Activated naive CD8-positive, alpha-beta T cell treated with anti-CD3 and anti-CD28 coated beads for 36 hours (primary cell): ENCODE measurements at regions not wholly inside any gene's neighbourhood (a gene's known extent, or its start where the extent isn't known, plus 50 kb on each side); places are given as distances from the start of the nearest gene placed in this dataset.
"Not testable (repeated sequence)": the region's sequence is repeated elsewhere in the genome, so short reads cannot be mapped to it uniquely, and the experiment has no call there.

Experiments used
- DNase-seq: peaks from one replicate; pipeline ENCODE4 v3.0.0; 2021
- H3K27ac Mint-ChIP-seq: one replicate; pipeline ENCODE4 v1.8.0; 2022; ENCODE audit warnings: mild to moderate bottlenecking, moderate library complexity, mixed read lengths
- H3K27me3 Mint-ChIP-seq: one replicate; pipeline ENCODE4 v1.8.0; 2022; ENCODE audit warnings: mild to moderate bottlenecking, mixed read lengths
- H3K36me3 Mint-ChIP-seq: one replicate; pipeline ENCODE4 v1.8.0; 2021; ENCODE audit warnings: mild to moderate bottlenecking, mixed read lengths
- H3K4me1 Mint-ChIP-seq: one replicate; pipeline ENCODE4 v1.8.0; 2021; ENCODE audit warnings: mixed read lengths
- H3K4me3 Mint-ChIP-seq: one replicate; pipeline ENCODE4 v1.8.0; 2022; ENCODE audit warnings: mild to moderate bottlenecking, moderate library complexity, mixed read lengths
- H3K9me3 Mint-ChIP-seq: one replicate; pipeline ENCODE4 v1.8.0; 2022; ENCODE audit warnings: mixed read lengths

DNA sequence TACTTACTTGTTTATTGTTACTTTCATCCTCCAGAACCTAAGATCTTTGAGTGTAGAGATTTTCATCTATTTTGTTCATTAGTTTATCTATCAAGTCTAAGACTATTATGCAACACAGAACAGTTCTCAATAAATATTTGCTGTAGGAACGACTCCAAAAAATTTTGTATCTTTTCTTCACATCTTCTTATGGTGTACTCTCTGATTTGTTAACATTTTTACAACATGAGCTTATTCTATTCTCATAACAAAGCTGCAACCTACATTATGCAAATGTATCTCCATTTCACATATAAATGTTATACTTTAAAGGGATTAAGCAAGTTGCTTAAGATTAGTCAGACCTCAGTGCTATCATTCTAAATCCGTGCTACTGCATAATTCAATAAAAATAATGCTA is 514.2 kb upstream of the ZP4 start:
- Mint-ChIP-seq H3K36me3 (no peaks in the 10 kb centered on the region), H3K27ac (no peak overlapping the region), H3K4me3 (no peak overlapping the region), H3K27me3 (no peaks in the 10 kb centered on the region), H3K4me1 (no peaks in the 10 kb centered on the region), H3K9me3 (no peaks in the 10 kb centered on the region)
- DNase-seq = no peak

DNA sequence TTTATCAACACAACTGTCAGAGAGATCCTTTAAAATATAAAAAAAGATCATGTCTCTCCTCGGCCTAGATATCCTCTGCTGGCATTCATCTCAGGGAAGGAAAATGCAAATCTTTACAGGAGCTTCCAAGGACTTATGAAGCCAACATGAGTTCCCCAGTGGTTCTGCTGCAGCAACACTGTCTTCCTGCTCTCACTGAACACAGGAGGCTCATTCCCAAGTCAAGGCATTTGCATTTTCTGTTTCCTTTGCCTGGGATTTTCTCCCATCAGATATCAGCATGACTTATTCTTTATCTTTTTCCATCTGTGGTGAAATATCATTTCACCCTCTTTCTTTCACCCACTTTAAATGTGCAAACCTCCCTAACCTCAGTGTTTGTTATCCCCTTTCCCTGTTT is 513.8 kb upstream of the ZP4 start:
- no peak overlapping the region for H3K27ac Mint-ChIP-seq
- H3K27me3 Mint-ChIP-seq = no peaks in the 10 kb centered on the region
- H3K4me1 Mint-ChIP-seq = no peaks in the 10 kb centered on the region
- no peak for DNase-seq
- H3K4me3 Mint-ChIP-seq = no peak overlapping the region
- no peaks in the 10 kb centered on the region for H3K9me3 Mint-ChIP-seq
- H3K36me3 Mint-ChIP-seq = no peaks in the 10 kb centered on the region

DNA sequence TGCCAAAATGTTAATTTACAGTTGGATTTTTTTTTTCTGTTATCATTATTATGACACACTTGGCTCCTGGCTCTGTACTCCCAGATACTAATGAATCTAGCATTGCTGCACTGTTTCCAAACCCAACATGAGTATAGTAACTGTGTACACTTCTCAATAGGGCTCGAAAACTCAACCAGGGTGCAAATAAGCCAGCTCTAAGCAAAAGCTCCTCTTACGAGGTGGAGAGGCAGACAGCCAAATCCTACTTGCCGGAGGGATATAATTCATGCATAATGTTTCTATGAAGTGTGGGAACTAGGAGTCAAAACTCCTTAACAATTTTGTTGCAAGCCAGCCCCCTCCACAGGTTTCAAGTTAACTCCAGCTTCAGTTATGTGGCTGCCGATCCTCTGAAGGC is 510.4 kb upstream of the ZP4 start:
- H3K9me3 Mint-ChIP-seq = peaks cover 1% of the 10 kb centered on the region
- H3K4me1 Mint-ChIP-seq = no peaks in the 10 kb centered on the region
- H3K27ac Mint-ChIP-seq = no peak overlapping the region
- H3K36me3 Mint-ChIP-seq = no peaks in the 10 kb centered on the region
- DNase-seq = no peak
- no peaks in the 10 kb centered on the region for H3K27me3 Mint-ChIP-seq
- H3K4me3 Mint-ChIP-seq = no peak overlapping the region

DNA sequence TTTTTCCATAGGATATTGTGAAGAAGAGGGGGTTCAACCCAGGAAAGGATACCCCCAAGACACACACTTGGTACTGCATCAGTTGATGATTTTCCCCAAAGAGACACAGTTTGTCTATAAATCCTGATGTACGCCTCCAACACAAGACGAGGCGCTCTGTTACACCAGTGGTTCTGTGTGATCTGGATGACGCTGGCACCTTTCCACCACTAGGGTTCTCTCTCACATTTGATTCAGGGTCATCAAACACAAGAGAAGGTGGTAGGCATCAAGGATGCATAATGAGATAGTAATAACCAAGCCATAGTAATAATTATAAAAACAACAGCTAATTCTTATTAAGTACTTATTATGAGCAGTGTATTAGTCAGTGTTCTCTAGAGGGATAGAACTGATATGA is 508.8 kb upstream of the ZP4 start:
- no peak for DNase-seq
- Mint-ChIP-seq H3K27me3 (no peaks in the 10 kb centered on the region), H3K36me3 (no peaks in the 10 kb centered on the region), H3K4me1 (no peaks in the 10 kb centered on the region), H3K4me3 (no peak overlapping the region), H3K9me3 (peaks cover 1% of the 10 kb centered on the region), H3K27ac (no peak overlapping the region)

DNA sequence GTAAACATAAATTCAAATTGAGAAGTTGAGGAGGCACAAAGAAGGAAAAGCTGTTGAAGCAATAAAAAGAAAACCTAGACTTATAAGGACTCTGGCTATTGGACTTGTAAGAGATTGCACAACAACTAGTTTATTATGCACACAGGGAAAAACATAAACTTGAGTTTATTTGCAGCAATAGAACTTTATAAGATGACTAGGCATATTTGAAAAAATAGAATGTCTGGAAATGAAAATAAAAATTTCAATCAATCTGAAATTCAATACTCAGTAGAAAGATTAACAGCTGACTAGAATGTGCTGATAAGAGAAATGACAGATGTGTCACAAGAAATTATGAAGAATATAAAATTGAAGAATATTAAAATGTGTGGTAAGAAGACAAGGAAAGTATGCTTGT is 505.4 kb upstream of the ZP4 start:
- Mint-ChIP-seq H3K27ac (no peak overlapping the region), H3K36me3 (no peaks in the 10 kb centered on the region), H3K9me3 (peaks cover 1% of the 10 kb centered on the region), H3K4me1 (no peaks in the 10 kb centered on the region), H3K4me3 (no peak overlapping the region), H3K27me3 (no peaks in the 10 kb centered on the region)
- DNase-seq = no peak

DNA sequence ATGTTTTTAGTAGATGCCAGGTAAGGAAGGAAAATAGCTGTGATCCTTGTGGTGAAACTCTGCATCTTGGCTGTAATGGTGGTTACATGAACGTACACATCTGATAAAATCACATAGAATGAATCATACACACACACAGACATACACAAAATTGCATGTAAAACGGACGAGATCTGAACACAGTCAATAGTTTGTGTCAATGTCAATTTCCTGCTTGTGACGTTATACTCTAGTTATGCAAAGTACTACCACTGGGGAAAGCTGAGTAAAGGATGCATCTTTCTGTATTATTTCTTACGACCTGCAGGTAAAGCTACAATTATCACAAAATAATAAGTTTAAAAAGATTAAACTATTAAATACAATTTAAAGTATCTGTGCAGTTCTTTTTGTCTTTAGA is 493.7 kb upstream of the ZP4 start:
- Mint-ChIP-seq H3K4me3 (no peak overlapping the region), H3K4me1 (no peaks in the 10 kb centered on the region), H3K27me3 (no peaks in the 10 kb centered on the region), H3K9me3 (no peaks in the 10 kb centered on the region), H3K27ac (no peak overlapping the region), H3K36me3 (no peaks in the 10 kb centered on the region)
- no peak for DNase-seq

GRCh38 chr1:238380167-238380566 is 489.4 kb upstream of the ZP4 start:
- Mint-ChIP-seq H3K4me3 (no peak overlapping the region), H3K4me1 (no peaks in the 10 kb centered on the region), H3K36me3 (no peaks in the 10 kb centered on the region), H3K27me3 (no peaks in the 10 kb centered on the region), H3K27ac (no peak overlapping the region), H3K9me3 (peaks cover 3% of the 10 kb centered on the region)
- DNase-seq = no peak

GRCh38 chr1:238379446-238379845 is 488.7 kb upstream of the ZP4 start:
- not testable (repeated sequence) for H3K36me3 Mint-ChIP-seq, DNase-seq, H3K27ac Mint-ChIP-seq, H3K4me3 Mint-ChIP-seq, H3K27me3 Mint-ChIP-seq, H3K4me1 Mint-ChIP-seq, H3K9me3 Mint-ChIP-seq

GRCh38 chr1:238377280-238377919 is 486.7 kb upstream of the ZP4 start:
- H3K4me3 Mint-ChIP-seq = no peak overlapping the region
- H3K9me3 Mint-ChIP-seq = peaks cover 3% of the 10 kb centered on the region
- no peaks in the 10 kb centered on the region for H3K4me1 Mint-ChIP-seq
- H3K27me3 Mint-ChIP-seq = no peaks in the 10 kb centered on the region
- no peak overlapping the region for H3K27ac Mint-ChIP-seq
- no peaks in the 10 kb centered on the region for H3K36me3 Mint-ChIP-seq
- no peak for DNase-seq

- no peaks in the 10 kb centered on the region for H3K4me1 Mint-ChIP-seq
- no peaks in the 10 kb centered on the region for H3K36me3 Mint-ChIP-seq
- H3K9me3 Mint-ChIP-seq = peaks cover 2% of the 10 kb centered on the region
- DNase-seq = no peak
- H3K4me3 Mint-ChIP-seq = no peak overlapping the region
- no peaks in the 10 kb centered on the region for H3K27me3 Mint-ChIP-seq
- no peak overlapping the region for H3K27ac Mint-ChIP-seq
Measured at GRCh38 chr1:238370599-238370998, 479.9 kb upstream of the ZP4 start.

- no peaks in the 10 kb centered on the region for H3K4me1 Mint-ChIP-seq
- no peaks in the 10 kb centered on the region for H3K27me3 Mint-ChIP-seq
- H3K4me3 Mint-ChIP-seq = no peak overlapping the region
- no peaks in the 10 kb centered on the region for H3K9me3 Mint-ChIP-seq
- no peaks in the 10 kb centered on the region for H3K36me3 Mint-ChIP-seq
- H3K27ac Mint-ChIP-seq = no peak overlapping the region
- no peak for DNase-seq
Measured at GRCh38 chr1:238364214-238364892, 473.6 kb upstream of the ZP4 start.

- Mint-ChIP-seq H3K4me1 (no peaks in the 10 kb centered on the region), H3K4me3 (no peak overlapping the region), H3K9me3 (peaks cover 2% of the 10 kb centered on the region), H3K27me3 (no peaks in the 10 kb centered on the region), H3K36me3 (no peaks in the 10 kb centered on the region), H3K27ac (no peak overlapping the region)
- DNase-seq = no peak
Measured at GRCh38 chr1:238360474-238360873, 469.8 kb upstream of the ZP4 start.

DNA sequence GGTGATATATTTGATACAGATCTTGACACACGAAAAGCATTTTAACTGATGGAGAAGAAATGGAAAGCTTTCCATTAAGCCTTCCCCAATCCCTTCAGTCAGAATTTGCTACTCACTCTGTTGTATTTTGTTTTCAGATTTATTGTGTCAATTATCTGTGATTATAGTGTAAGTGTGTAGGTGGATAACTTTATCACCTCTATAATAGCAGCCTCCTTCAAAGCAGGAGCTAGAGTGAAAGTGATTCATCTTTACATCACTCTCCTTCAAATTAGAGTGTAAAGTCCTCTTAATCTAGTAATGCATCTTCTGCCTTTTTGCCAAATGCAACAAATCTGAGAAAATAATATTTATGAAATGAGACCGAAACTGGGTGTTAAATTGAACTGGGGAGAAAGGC is 459.7 kb upstream of the ZP4 start:
- H3K4me1 Mint-ChIP-seq = no peaks in the 10 kb centered on the region
- no peak overlapping the region for H3K27ac Mint-ChIP-seq
- H3K27me3 Mint-ChIP-seq = no peaks in the 10 kb centered on the region
- H3K4me3 Mint-ChIP-seq = no peak overlapping the region
- DNase-seq = no peak
- H3K36me3 Mint-ChIP-seq = no peaks in the 10 kb centered on the region
- peaks cover 5% of the 10 kb centered on the region for H3K9me3 Mint-ChIP-seq

- no peaks in the 10 kb centered on the region for H3K36me3 Mint-ChIP-seq
- peaks cover 9% of the 10 kb centered on the region for H3K9me3 Mint-ChIP-seq
- no peak overlapping the region for H3K27ac Mint-ChIP-seq
- H3K4me1 Mint-ChIP-seq = no peaks in the 10 kb centered on the region
- H3K4me3 Mint-ChIP-seq = no peak overlapping the region
- no peaks in the 10 kb centered on the region for H3K27me3 Mint-ChIP-seq
- DNase-seq = no peak
Measured at GRCh38 chr1:238346340-238346739, 455.6 kb upstream of the ZP4 start.

- Mint-ChIP-seq H3K9me3 (peaks cover 9% of the 10 kb centered on the region), H3K4me1 (no peaks in the 10 kb centered on the region), H3K4me3 (no peak overlapping the region), H3K27me3 (no peaks in the 10 kb centered on the region), H3K27ac (no peak overlapping the region), H3K36me3 (no peaks in the 10 kb centered on the region)
- DNase-seq = no peak
Measured at GRCh38 chr1:238345837-238346236, 455.1 kb upstream of the ZP4 start.

DNA sequence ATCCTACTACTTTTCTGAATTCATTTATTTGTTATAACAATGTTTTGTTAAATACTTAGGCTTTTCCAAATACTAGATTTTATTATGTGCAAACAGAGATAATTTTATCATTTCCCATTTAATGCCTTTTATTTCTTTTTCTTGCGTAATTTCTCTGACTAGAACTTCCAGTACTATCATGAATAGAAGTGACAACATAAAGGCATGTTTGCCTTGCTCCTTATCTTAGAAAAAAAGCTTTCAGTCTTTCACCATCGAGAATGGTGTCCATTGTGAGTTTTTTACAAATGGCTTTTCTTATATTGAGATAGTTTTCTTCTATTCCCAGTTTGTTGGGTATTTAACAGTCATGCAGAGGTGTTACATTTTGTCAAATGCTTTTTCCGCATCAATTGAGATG is 453.1 kb upstream of the ZP4 start:
- Mint-ChIP-seq H3K36me3 (no peaks in the 10 kb centered on the region), H3K27me3 (no peaks in the 10 kb centered on the region), H3K27ac (no peak overlapping the region), H3K9me3 (peaks cover 6% of the 10 kb centered on the region), H3K4me3 (no peak overlapping the region), H3K4me1 (no peaks in the 10 kb centered on the region)
- DNase-seq = no peak
